GM23338 (cell line): ENCODE measurements at regions not wholly inside any gene's neighbourhood (a gene's known extent, or its start where the extent isn't known, plus 50 kb on each side); places are given as distances from the start of the nearest gene placed in this dataset.

Experiments
- CTCF ChIP-seq, 2 experiments: fragments of 200-600 bp in 1 of 2; sonication (generic) in 1 of 2; conservative IDR thresholded peaks; 2 replicates each; pipeline versions ENCODE4 v1.5.1 to v1.6.1; 2016 to 2017; ENCODE audit warnings: antibody characterized with exemption in 2 of 2, low read depth in 2 of 2, mild to moderate bottlenecking in 2 of 2, moderate library complexity in 1 of 2
- EZH2 ChIP-seq: fragments of 200-600 bp; sonication (generic); IDR thresholded peaks from one replicate; pipeline ENCODE4 v1.8.0; 2017; ENCODE audit warnings: antibody characterized with exemption, mild to moderate bottlenecking, low read depth; ENCODE audit not compliant: unreplicated experiment
- EZH2phosphoT487 ChIP-seq: fragments of 200-600 bp; sonication (generic); IDR thresholded peaks from one replicate; pipeline ENCODE4 v1.8.1; 2018; ENCODE audit warnings: antibody characterized with exemption; ENCODE audit not compliant: unreplicated experiment
- JUNB ChIP-seq: IDR thresholded peaks from one replicate; pipeline ENCODE4 v1.6.1; 2016; ENCODE audit warnings: antibody characterized with exemption; ENCODE audit not compliant: unreplicated experiment
- NANOG ChIP-seq: IDR thresholded peaks from 2 replicates; pipeline ENCODE4 v1.6.1; 2016; ENCODE audit warnings: antibody characterized with exemption, borderline replicate concordance
- POLR2AphosphoS5 ChIP-seq: IDR thresholded peaks from 2 replicates; pipeline ENCODE4 v1.6.1; 2016; ENCODE audit warnings: antibody characterized with exemption, low read depth
- REST ChIP-seq: IDR thresholded peaks from one replicate; pipeline ENCODE4 v1.6.1; 2018; ENCODE audit warnings: antibody characterized with exemption; ENCODE audit not compliant: unreplicated experiment
- TF ChIP-seq, protein P1 (sequence below): IDR thresholded peaks from 2 replicates; pipeline ENCODE4 v1.6.1; 2016; ENCODE audit warnings: antibody characterized with exemption

GRCh38 chr11:81916451-81916850, 817.2 kb downstream of the FAM181B start:
- TF ChIP-seq EZH2 (no peak), CTCF (conservative IDR thresholded peaks at IDR 0.05; ENCODE audit: low read depth in 2 of 2) (no peak), NANOG (no peak), REST (no peak), JUNB (no peak), EZH2phosphoT487 (no peak), POLR2AphosphoS5 (no peak)
- TF ChIP-seq, protein P1, sequence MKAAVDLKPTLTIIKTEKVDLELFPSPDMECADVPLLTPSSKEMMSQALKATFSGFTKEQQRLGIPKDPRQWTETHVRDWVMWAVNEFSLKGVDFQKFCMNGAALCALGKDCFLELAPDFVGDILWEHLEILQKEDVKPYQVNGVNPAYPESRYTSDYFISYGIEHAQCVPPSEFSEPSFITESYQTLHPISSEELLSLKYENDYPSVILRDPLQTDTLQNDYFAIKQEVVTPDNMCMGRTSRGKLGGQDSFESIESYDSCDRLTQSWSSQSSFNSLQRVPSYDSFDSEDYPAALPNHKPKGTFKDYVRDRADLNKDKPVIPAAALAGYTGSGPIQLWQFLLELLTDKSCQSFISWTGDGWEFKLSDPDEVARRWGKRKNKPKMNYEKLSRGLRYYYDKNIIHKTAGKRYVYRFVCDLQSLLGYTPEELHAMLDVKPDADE = no peak
